Astrocyte of the cerebellum (primary cell): ENCODE measurements at regions not wholly inside any gene's neighbourhood (a gene's known extent, or its start where the extent isn't known, plus 50 kb on each side); places are given as distances from the start of the nearest gene placed in this dataset.

Experiments
- DNase-seq: peaks from one replicate; pipeline ENCODE4 v3.0.0-alpha.2; 2011; ENCODE audit warnings: low read depth
- H3K4me3 ChIP-seq: 2 replicates; pipeline ENCODE4 v1.5.1; 2011; ENCODE audit warnings: mild to moderate bottlenecking, low read depth, low read length, moderate library complexity
- CTCF ChIP-seq: IDR thresholded peaks from 2 replicates; pipeline ENCODE4 v1.5.1; 2012; ENCODE audit warnings: low read length, low read depth, moderate library complexity, mild to moderate bottlenecking; ENCODE audit errors: missing control alignments
- in situ Hi-C: cut with HindIII; loops from 2 replicates; pipeline ENCODE4 v1.10.0; 2017; ENCODE audit warnings: low sequenced_read_pairs

DNA sequence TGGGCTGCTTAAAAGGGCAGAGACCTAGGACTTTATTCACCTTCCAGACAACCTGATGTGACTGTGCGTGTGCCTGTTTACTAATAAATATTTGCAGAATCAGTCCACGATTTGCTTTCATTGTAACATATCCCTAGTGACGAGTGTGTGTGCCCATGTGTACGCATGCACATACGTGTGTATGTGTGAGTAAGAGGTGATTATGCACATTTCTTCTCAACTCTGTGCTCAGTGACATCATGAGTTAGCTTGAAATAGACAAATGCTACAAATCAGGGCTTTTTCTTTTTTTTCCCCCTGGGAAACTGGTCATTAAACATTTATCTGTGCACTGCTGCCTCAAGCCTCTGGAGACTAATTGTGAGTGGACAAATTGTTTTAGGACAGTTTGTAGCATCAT, 242.6 kb upstream of the SOX4 start:
- DNase-seq = no peak
- in situ Hi-C loops = no loop called here
- TF ChIP-seq CTCF = no peak
- H3K4me3 ChIP-seq = no peak overlapping the region

- no peak for TF ChIP-seq CTCF
- DNase-seq = no peak
- H3K4me3 ChIP-seq = no peak overlapping the region
- in situ Hi-C loops = no loop called here
Measured at GRCh38 chr6:21352131-21352530, 241.4 kb upstream of the SOX4 start.

GRCh38 chr6:21354805-21355238, 238.7 kb upstream of the SOX4 start:
- no peak overlapping the region for H3K4me3 ChIP-seq
- no peak for TF ChIP-seq CTCF
- DNase-seq = no peak
- in situ Hi-C loops = no loop called here

DNA sequence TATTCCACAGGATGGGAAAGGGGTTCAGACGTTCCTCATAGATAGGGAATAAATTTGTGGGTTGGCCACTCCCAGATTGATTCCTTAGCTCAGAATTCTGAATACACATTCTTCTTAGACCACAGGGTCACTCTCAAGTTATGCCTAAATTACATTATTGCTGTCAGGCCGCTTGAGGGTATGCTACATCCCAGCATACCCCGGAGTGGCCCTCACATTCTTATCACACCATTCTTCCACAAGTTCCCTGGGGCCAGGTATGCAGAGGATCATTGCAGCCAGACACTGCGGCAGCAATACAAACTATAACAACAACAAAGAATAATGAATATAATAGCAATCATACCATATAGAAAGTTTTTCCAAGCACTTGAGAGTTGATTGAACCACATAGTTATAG, 237.9 kb upstream of the SOX4 start:
- no peak for DNase-seq
- no peak overlapping the region for H3K4me3 ChIP-seq
- no peak for TF ChIP-seq CTCF
- in situ Hi-C loops = no loop called here

- H3K4me3 ChIP-seq = no peak overlapping the region
- in situ Hi-C loops = no loop called here
- no peak for DNase-seq
- TF ChIP-seq CTCF = no peak
Measured at GRCh38 chr6:21357262-21357661, 236.3 kb upstream of the SOX4 start.

DNA sequence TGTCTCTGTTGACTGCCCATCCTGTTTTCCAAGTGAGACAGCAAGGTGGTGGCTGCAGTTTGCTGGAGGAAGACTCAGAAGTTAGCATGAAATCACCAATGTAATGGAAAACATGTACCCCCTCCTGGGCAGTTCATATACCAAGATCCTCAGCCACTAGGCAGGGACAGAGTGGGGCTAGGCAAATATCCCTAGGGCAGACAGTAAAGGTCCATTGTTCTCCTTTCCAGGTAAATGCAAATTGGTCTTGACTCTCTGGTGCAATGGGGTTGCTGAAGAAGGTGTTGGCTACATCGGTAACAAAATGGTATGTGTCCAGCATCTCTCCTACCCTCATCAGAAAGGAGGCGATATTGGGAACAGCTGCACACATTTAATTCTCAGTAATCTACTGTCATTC, 233.6 kb upstream of the SOX4 start:
- in situ Hi-C loops = no loop called here
- no peak overlapping the region for H3K4me3 ChIP-seq
- no peak for DNase-seq
- TF ChIP-seq CTCF = no peak

GRCh38 chr6:21360336-21360735, 233.2 kb upstream of the SOX4 start:
- no peak for TF ChIP-seq CTCF
- in situ Hi-C loops = no loop called here
- DNase-seq = no peak
- H3K4me3 ChIP-seq = no peak overlapping the region
